ENCODE measurements at regions not wholly inside any gene's neighbourhood (a gene's known extent, or its start where the extent isn't known, plus 50 kb on each side); places are given as distances from the start of the nearest gene placed in this dataset.

DNA sequence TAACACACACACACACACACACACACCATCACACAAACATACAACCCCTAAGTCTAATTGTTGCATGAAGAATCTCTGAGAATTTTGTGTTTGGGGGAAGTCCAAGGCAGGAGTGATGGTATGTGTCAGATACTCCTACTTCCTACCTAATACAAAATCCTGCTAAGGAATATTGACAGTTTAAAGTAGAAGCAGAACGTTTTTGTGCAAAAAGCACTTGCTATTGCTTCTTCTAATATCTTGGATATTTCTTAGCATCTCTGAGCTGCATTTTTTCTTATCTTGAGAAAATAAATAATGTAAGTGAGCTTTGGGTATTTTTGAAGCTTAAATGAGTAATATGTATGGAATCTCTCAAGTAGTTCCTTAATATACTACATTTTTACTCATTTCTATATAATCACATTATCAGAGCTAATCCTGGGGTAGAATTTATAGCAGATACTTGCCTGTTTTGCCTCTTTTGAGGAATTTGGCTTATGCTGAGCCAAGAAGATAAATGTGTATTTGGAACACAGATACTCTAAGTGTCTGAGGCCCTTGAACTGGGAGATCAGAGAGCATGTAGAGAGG, 212.3 kb downstream of the DKK1 start:
- Histone ChIP-seq H3K4me3 (ENCODE audit: low read length) (no peak overlapping the region), H3K9me3 (ENCODE audit: control insufficient read depth, low read length) (no peaks in the 10 kb centered on the region), H3K9ac (ENCODE audit: extremely low read depth, low read length, poor library complexity, severe bottlenecking) (no peak overlapping the region), H3K36me3 (ENCODE audit: control insufficient read depth, insufficient read depth, low read length) (no peaks in the 10 kb centered on the region), H3K27me3 (ENCODE audit: control insufficient read depth, insufficient read depth, low read length, poor library complexity, severe bottlenecking) (no peaks in the 10 kb centered on the region), H3K27ac (ENCODE audit: low read depth, low read length) (no peak overlapping the region), H3K4me1 (ENCODE audit: control insufficient read depth, insufficient read depth, low read length) (no peaks in the 10 kb centered on the region)
- Mint-ChIP-seq H3K4me3 (no peak overlapping the region), H3K4me1 (no peaks in the 10 kb centered on the region), H3K9me3 (no peaks in the 10 kb centered on the region), H3K27ac (no peak overlapping the region), H3K27me3 (ENCODE audit: insufficient read depth) (no peaks in the 10 kb centered on the region), H3K36me3 (ENCODE audit: low read depth) (no peaks in the 10 kb centered on the region)
- no peak for DNase-seq
- TF ChIP-seq, protein P1, sequence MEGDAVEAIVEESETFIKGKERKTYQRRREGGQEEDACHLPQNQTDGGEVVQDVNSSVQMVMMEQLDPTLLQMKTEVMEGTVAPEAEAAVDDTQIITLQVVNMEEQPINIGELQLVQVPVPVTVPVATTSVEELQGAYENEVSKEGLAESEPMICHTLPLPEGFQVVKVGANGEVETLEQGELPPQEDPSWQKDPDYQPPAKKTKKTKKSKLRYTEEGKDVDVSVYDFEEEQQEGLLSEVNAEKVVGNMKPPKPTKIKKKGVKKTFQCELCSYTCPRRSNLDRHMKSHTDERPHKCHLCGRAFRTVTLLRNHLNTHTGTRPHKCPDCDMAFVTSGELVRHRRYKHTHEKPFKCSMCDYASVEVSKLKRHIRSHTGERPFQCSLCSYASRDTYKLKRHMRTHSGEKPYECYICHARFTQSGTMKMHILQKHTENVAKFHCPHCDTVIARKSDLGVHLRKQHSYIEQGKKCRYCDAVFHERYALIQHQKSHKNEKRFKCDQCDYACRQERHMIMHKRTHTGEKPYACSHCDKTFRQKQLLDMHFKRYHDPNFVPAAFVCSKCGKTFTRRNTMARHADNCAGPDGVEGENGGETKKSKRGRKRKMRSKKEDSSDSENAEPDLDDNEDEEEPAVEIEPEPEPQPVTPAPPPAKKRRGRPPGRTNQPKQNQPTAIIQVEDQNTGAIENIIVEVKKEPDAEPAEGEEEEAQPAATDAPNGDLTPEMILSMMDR (conservative IDR thresholded peaks at IDR 0.05) = no peak
- WGBS, 2 experiments (ENCODE audit: insufficient coverage in 1 of 2, insufficient read length in 1 of 2) = 78% methylated on average over 1 of the region's 1 CpG; no CpG with 5 or more reads in 1 of the 2 experiments

DNA sequence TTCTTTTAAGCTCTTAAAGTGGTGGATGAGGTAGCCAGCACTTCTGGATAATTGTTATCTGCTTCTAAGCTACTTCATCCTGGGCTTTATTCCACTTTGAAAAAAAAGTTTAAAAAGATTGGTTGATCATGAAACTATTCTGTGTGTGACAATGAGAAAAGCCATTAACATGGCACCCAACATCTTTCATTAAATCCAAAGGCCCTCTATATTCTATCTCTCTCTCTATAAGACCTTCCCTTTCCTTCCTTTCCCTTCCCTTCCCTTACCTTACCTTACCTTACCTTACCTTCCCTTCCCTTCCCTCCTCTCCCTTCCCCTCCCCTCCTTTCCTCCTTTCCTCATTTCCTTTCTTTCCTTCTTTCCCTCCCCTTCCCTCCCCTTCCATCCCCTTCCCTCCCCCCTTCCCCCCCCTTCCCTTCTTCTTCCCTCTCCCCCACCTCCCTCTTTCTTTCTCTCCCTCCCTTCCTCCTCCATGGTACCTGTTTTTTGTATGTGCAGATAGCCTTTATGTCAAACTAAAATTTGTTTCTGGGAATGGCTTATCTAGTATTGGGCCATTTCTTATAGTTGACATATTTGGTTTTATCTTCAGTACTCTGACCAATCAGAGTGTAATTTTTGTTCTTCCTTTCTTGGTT, 218.7 kb downstream of the DKK1 start:
- TF ChIP-seq, protein P1 (conservative IDR thresholded peaks at IDR 0.05) = no peak

DNA sequence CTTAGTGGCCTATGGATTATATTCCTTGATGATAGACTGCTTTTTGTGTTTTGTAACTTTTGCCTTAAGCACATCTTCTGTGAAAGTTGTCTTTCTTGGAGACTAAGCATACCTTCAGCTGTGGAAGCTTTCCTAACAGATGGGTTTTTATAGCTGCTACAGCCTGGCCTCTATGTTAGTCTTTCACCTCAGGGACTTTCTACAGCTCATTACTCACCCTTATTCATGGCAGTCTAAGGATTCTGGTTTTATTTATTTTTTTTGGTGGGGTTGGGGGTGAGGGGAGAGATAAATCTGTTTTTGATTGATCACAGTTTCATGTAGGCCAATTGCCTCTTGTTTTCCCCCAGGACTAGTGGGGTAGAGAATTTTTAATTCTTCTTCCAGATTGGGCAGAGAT, 219.9 kb downstream of the DKK1 start:
- DNase-seq = no peak
- peaks cover 8% of the 10 kb centered on the region for H3K9me3 Mint-ChIP-seq
- H3K4me1 Mint-ChIP-seq = peaks cover 2% of the 10 kb centered on the region
- Histone ChIP-seq H3K36me3 (ENCODE audit: control insufficient read depth, insufficient read depth, low read length) (no peaks in the 10 kb centered on the region), H3K4me3 (ENCODE audit: low read length) (no peak overlapping the region), H3K27ac (ENCODE audit: low read depth, low read length) (no peak overlapping the region), H3K27me3 (ENCODE audit: control insufficient read depth, insufficient read depth, low read length, poor library complexity, severe bottlenecking) (no peaks in the 10 kb centered on the region), H3K9ac (ENCODE audit: extremely low read depth, low read length, poor library complexity, severe bottlenecking) (no peak overlapping the region), H3K9me3 (ENCODE audit: control insufficient read depth, low read length) (peaks cover 9% of the 10 kb centered on the region), H3K4me1 (ENCODE audit: control insufficient read depth, insufficient read depth, low read length) (no peaks in the 10 kb centered on the region)
- TF ChIP-seq, protein P1 (conservative IDR thresholded peaks at IDR 0.05) = no peak
- no peak overlapping the region for H3K27ac Mint-ChIP-seq
- no peaks in the 10 kb centered on the region for H3K27me3 Mint-ChIP-seq (ENCODE audit: insufficient read depth)
- H3K36me3 Mint-ChIP-seq (ENCODE audit: low read depth) = no peaks in the 10 kb centered on the region
- H3K4me3 Mint-ChIP-seq = no peak overlapping the region

More for the DNA sequence above, 218.7 kb downstream of the DKK1 start:
- H3K27me3 Mint-ChIP-seq (ENCODE audit: insufficient read depth) = no peaks in the 10 kb centered on the region
- no peaks in the 10 kb centered on the region for H3K27me3 ChIP-seq (ENCODE audit: control insufficient read depth, insufficient read depth, low read length, poor library complexity, severe bottlenecking)
- DNase-seq = no peak
- no peak overlapping the region for H3K4me3 ChIP-seq (ENCODE audit: low read length)
- H3K9me3 ChIP-seq (ENCODE audit: control insufficient read depth, low read length) = peaks cover 9% of the 10 kb centered on the region
- no peak overlapping the region for H3K27ac Mint-ChIP-seq
- no peak overlapping the region for H3K9ac ChIP-seq (ENCODE audit: extremely low read depth, low read length, poor library complexity, severe bottlenecking)
- no peaks in the 10 kb centered on the region for H3K36me3 Mint-ChIP-seq (ENCODE audit: low read depth)
- H3K4me1 Mint-ChIP-seq = no peaks in the 10 kb centered on the region
- H3K4me1 ChIP-seq (ENCODE audit: control insufficient read depth, insufficient read depth, low read length) = no peaks in the 10 kb centered on the region
- H3K27ac ChIP-seq (ENCODE audit: low read depth, low read length) = no peak overlapping the region
- H3K4me3 Mint-ChIP-seq = no peak overlapping the region
- H3K36me3 ChIP-seq (ENCODE audit: control insufficient read depth, insufficient read depth, low read length) = no peaks in the 10 kb centered on the region
- peaks cover 7% of the 10 kb centered on the region for H3K9me3 Mint-ChIP-seq
